ENCODE measurements at regions not wholly inside any gene's neighbourhood (a gene's known extent, or its start where the extent isn't known, plus 50 kb on each side); places are given as distances from the start of the nearest gene placed in this dataset.

DNA sequence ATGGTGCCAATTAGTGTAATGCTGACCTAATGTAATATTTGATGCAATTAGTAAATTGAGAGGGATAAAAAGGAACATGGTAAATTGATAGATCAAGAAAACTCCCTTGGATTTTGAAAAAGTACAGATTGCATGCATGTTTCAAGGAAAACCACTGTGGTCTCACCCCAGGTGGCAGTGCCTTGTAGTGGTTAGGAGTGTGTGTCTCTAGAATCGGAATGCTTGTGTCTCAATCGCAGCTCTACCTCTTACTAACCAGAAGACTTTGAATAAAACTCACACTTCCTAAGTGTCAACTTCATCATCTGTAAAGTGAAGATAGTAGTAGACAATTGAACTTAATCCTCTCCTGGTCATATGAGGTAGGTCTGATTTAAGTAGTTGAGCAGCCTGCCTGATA, 128.9 kb upstream of the GOT2 start:
- no peaks in the 10 kb centered on the region for H3K36me3 ChIP-seq (replicated peaks in 1 of 2; ENCODE audit: control insufficient read depth in 1 of 2, insufficient read depth in 2 of 2, low read length in 1 of 2)
- peaks cover 0 to 8% of the 10 kb centered on the region in 2 experiments; a peak in 2 of 4 replicates for H3K4me1 ChIP-seq (ENCODE audit: control insufficient read depth in 1 of 2, insufficient read depth in 2 of 2, low read depth in 1 of 2, low read length in 1 of 2)
- no peak overlapping the region for H3K27ac ChIP-seq (ENCODE audit: low read depth in 2 of 2, low read length in 1 of 2)
- H4K20me1 ChIP-seq (ENCODE audit: insufficient read depth) = no peaks in the 10 kb centered on the region
- no peaks in the 10 kb centered on the region for H3K9me3 ChIP-seq
- CTCF ChIA-PET = no interaction called here
- no peak overlapping the region for H2AFZ ChIP-seq (ENCODE audit: low read depth)
- no peaks in the 10 kb centered on the region for H3K27me3 ChIP-seq (ENCODE audit: insufficient read depth)
- 36% methylated on average over 2 of the region's 2 CpGs for WGBS (ENCODE audit: low lambda C conversion rate)
- H3K4me2 ChIP-seq = no peak overlapping the region
- H3K4me3 ChIP-seq (ENCODE audit: low read depth in 2 of 2, low read length in 1 of 2) = no peak overlapping the region
- no peak overlapping the region for H3K9ac ChIP-seq
- TF ChIP-seq, protein P1, sequence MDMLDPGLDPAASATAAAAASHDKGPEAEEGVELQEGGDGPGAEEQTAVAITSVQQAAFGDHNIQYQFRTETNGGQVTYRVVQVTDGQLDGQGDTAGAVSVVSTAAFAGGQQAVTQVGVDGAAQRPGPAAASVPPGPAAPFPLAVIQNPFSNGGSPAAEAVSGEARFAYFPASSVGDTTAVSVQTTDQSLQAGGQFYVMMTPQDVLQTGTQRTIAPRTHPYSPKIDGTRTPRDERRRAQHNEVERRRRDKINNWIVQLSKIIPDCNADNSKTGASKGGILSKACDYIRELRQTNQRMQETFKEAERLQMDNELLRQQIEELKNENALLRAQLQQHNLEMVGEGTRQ (IDR thresholded peaks at IDR 0.05; ENCODE audit: borderline replicate concordance, low read depth, low read length) = no peak
- no peak for TF ChIP-seq RAD21 (IDR thresholded peaks at IDR 0.05; ENCODE audit: low read length)
- TF ChIP-seq MXI1 (IDR thresholded peaks at IDR 0.05; ENCODE audit: low read depth, low read length) = no peak
- TF ChIP-seq, protein P2, sequence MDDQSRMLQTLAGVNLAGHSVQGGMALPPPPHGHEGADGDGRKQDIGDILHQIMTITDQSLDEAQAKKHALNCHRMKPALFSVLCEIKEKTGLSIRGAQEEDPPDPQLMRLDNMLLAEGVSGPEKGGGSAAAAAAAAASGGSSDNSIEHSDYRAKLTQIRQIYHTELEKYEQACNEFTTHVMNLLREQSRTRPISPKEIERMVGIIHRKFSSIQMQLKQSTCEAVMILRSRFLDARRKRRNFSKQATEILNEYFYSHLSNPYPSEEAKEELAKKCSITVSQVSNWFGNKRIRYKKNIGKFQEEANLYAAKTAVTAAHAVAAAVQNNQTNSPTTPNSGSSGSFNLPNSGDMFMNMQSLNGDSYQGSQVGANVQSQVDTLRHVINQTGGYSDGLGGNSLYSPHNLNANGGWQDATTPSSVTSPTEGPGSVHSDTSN (IDR thresholded peaks at IDR 0.05) = no peak
- TF ChIP-seq TCF12 (IDR thresholded peaks at IDR 0.05) = no peak
- no peak for TF ChIP-seq YY1 (IDR thresholded peaks at IDR 0.05; ENCODE audit: low read depth)
- no peak for TF ChIP-seq TAF1 (IDR thresholded peaks at IDR 0.05; ENCODE audit: borderline replicate concordance, low read depth, low read length)
- TF ChIP-seq ELF1 (IDR thresholded peaks at IDR 0.05) = no peak
- no peak for TF ChIP-seq SMC3 (IDR thresholded peaks at IDR 0.05; ENCODE audit: low read depth, low read length)
- TF ChIP-seq, protein P3, sequence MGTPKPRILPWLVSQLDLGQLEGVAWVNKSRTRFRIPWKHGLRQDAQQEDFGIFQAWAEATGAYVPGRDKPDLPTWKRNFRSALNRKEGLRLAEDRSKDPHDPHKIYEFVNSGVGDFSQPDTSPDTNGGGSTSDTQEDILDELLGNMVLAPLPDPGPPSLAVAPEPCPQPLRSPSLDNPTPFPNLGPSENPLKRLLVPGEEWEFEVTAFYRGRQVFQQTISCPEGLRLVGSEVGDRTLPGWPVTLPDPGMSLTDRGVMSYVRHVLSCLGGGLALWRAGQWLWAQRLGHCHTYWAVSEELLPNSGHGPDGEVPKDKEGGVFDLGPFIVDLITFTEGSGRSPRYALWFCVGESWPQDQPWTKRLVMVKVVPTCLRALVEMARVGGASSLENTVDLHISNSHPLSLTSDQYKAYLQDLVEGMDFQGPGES (IDR thresholded peaks at IDR 0.05; ENCODE audit: low read depth, low read length) = no peak
- no peak for TF ChIP-seq RFX5 (IDR thresholded peaks at IDR 0.05; ENCODE audit: low read length)
- TF ChIP-seq NRF1 (IDR thresholded peaks at IDR 0.05; ENCODE audit: low read depth, low read length) = no peak
- TF ChIP-seq, protein P4, sequence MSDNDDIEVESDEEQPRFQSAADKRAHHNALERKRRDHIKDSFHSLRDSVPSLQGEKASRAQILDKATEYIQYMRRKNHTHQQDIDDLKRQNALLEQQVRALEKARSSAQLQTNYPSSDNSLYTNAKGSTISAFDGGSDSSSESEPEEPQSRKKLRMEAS (IDR thresholded peaks at IDR 0.05; ENCODE audit: low read depth) = no peak
- TF ChIP-seq, protein P5, sequence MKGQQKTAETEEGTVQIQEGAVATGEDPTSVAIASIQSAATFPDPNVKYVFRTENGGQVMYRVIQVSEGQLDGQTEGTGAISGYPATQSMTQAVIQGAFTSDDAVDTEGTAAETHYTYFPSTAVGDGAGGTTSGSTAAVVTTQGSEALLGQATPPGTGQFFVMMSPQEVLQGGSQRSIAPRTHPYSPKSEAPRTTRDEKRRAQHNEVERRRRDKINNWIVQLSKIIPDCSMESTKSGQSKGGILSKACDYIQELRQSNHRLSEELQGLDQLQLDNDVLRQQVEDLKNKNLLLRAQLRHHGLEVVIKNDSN (IDR thresholded peaks at IDR 0.05; ENCODE audit: borderline replicate concordance, low read depth) = no peak
- POLR2A ChIA-PET = no interaction called here
- H3K79me2 ChIP-seq (ENCODE audit: insufficient read depth) = no peaks in the 10 kb centered on the region
- H3F3A ChIP-seq (replicated peaks; ENCODE audit: insufficient read depth) = no peaks in the 10 kb centered on the region
- DNase-seq = no peak
- no peaks in the 10 kb centered on the region for H3K9me2 ChIP-seq

All from SK-N-SH (cell line).